NB4 (cell line): ENCODE measurements at regions not wholly inside any gene's neighbourhood (a gene's known extent, or its start where the extent isn't known, plus 50 kb on each side); places are given as distances from the start of the nearest gene placed in this dataset.
"Not testable (repeated sequence)": the region's sequence is repeated elsewhere in the genome, so short reads cannot be mapped to it uniquely, and the experiment has no call there.

ENCODE experiments used
- CTCF ChIP-seq: IDR thresholded peaks from one replicate; pipeline ENCODE4 v1.5.1; 2012; ENCODE audit warnings: low read depth, low read length
- POLR2A ChIP-seq: IDR thresholded peaks from 2 replicates; pipeline ENCODE4 v1.6.1; 2011; ENCODE audit warnings: mild to moderate bottlenecking; ENCODE audit not compliant: insufficient read length; ENCODE audit errors: extremely low read depth

GRCh38 chr13:65564561-65564960, 1665.6 kb downstream of the PCDH9 start:
- TF ChIP-seq POLR2A, CTCF: not testable (repeated sequence)
